ENCODE measurements at regions not wholly inside any gene's neighbourhood (a gene's known extent, or its start where the extent isn't known, plus 50 kb on each side); places are given as distances from the start of the nearest gene placed in this dataset.

GRCh38 chr1:222020553-222020952, 278.7 kb upstream of the DUSP10 start:
- no peak for DNase-seq (ENCODE audit: low read depth, low spot score)
- ChIA-PET POLR2A (no interaction called here), CTCF (interaction anchor here (0.7 kb wide), 1 partner anchor 85 kb away, joined by 3 read pairs; no protein-coding TSS in a partner anchor)
- TF ChIP-seq CTCF (IDR thresholded peaks at IDR 0.05; ENCODE audit: insufficient read depth, low read length, missing control alignments) = no peak
- no peak overlapping the region for H3K4me3 ChIP-seq (ENCODE audit: low read depth, low read length)

GRCh38 chr1:222019029-222019428, 277.1 kb upstream of the DUSP10 start:
- ChIA-PET POLR2A (no interaction called here), CTCF (interaction anchor here (0.6 kb wide), 1 partner anchor 23 kb away, joined by 3 read pairs; no protein-coding TSS in a partner anchor)
- TF ChIP-seq CTCF (IDR thresholded peaks at IDR 0.05; ENCODE audit: insufficient read depth, low read length, missing control alignments) = no peak
- no peak overlapping the region for H3K4me3 ChIP-seq (ENCODE audit: low read depth, low read length)
- no peak for DNase-seq (ENCODE audit: low read depth, low spot score)

GRCh38 chr1:222018041-222018440, 276.2 kb upstream of the DUSP10 start:
- no peak overlapping the region for H3K4me3 ChIP-seq (ENCODE audit: low read depth, low read length)
- POLR2A ChIA-PET = no interaction called here
- CTCF ChIA-PET = no interaction called here
- no peak for DNase-seq (ENCODE audit: low read depth, low spot score)
- no peak for TF ChIP-seq CTCF (IDR thresholded peaks at IDR 0.05; ENCODE audit: insufficient read depth, low read length, missing control alignments)

GRCh38 chr1:222015686-222016085, 273.8 kb upstream of the DUSP10 start:
- DNase-seq (ENCODE audit: low read depth, low spot score) = no peak
- POLR2A ChIA-PET = interaction anchor here (0.5 kb wide), 1 partner anchor 24 kb away, joined by 4 read pairs; no protein-coding TSS in a partner anchor
- TF ChIP-seq CTCF (IDR thresholded peaks at IDR 0.05; ENCODE audit: insufficient read depth, low read length, missing control alignments) = no peak
- CTCF ChIA-PET = interaction anchor here (1.5 kb wide), 1 partner anchor 12 kb away, joined by 4 read pairs; no protein-coding TSS in a partner anchor
- H3K4me3 ChIP-seq (ENCODE audit: low read depth, low read length) = no peak overlapping the region

GRCh38 chr1:222014001-222014400, 272.1 kb upstream of the DUSP10 start:
- TF ChIP-seq CTCF (IDR thresholded peaks at IDR 0.05; ENCODE audit: insufficient read depth, low read length, missing control alignments) = no peak
- no peak overlapping the region for H3K4me3 ChIP-seq (ENCODE audit: low read depth, low read length)
- CTCF ChIA-PET = no interaction called here
- POLR2A ChIA-PET = no interaction called here
- no peak for DNase-seq (ENCODE audit: low read depth, low spot score)

- POLR2A ChIA-PET = no interaction called here
- DNase-seq (ENCODE audit: low read depth, low spot score) = no peak
- CTCF ChIA-PET = no interaction called here
- no peak for TF ChIP-seq CTCF (IDR thresholded peaks at IDR 0.05; ENCODE audit: insufficient read depth, low read length, missing control alignments)
- H3K4me3 ChIP-seq (ENCODE audit: low read depth, low read length) = no peak overlapping the region
Measured at GRCh38 chr1:222012816-222013215, 270.9 kb upstream of the DUSP10 start.
